BJ (cell line): ENCODE measurements at regions not wholly inside any gene's neighbourhood (a gene's known extent, or its start where the extent isn't known, plus 50 kb on each side); places are given as distances from the start of the nearest gene placed in this dataset.
A peak's percentile ranks its signal among the peaks of the same experiment; 100 is the strongest.

Experiments
- CTCF ChIA-PET: fragments of 350-600 bp; formaldehyde crosslinking; extraction: SDS; loops from one replicate; lab custom pipeline; 2021; ENCODE audit warnings: antibody characterized with exemption, inconsistent platforms; lab: Yijun Ruan, JAX
- POLR2A ChIA-PET: fragments of 300-600 bp; sonication (Branson Sonifier 250); formaldehyde crosslinking; extraction: SDS; loops from one replicate; lab custom pipeline; 2021; ENCODE audit warnings: antibody characterized with exemption; lab: Charles Lee
- DNase-seq: peaks from one replicate; pipeline ENCODE4 v3.0.0-alpha.2; 2011; ENCODE audit warnings: low read depth
- H3K27me3 ChIP-seq: 2 replicates; pipeline ENCODE4 v1.6.0; 2011; ENCODE audit warnings: low read length; ENCODE audit not compliant: control insufficient read depth, insufficient read depth
- H3K36me3 ChIP-seq: 2 replicates; pipeline ENCODE4 v1.5.1; 2011; ENCODE audit warnings: low read length; ENCODE audit not compliant: control insufficient read depth, insufficient read depth
- H3K4me3 ChIP-seq: 2 replicates; pipeline ENCODE4 v1.5.1; 2011; ENCODE audit warnings: low read depth, mild to moderate bottlenecking, control low read depth, low read length
- TF ChIP-seq, protein P1 (sequence below): IDR thresholded peaks from 2 replicates; pipeline ENCODE4 v1.5.1; 2011; ENCODE audit warnings: low read depth, mild to moderate bottlenecking, control low read depth, inconsistent platforms, low read length, moderate library complexity; ENCODE audit not compliant: insufficient read depth

DNA sequence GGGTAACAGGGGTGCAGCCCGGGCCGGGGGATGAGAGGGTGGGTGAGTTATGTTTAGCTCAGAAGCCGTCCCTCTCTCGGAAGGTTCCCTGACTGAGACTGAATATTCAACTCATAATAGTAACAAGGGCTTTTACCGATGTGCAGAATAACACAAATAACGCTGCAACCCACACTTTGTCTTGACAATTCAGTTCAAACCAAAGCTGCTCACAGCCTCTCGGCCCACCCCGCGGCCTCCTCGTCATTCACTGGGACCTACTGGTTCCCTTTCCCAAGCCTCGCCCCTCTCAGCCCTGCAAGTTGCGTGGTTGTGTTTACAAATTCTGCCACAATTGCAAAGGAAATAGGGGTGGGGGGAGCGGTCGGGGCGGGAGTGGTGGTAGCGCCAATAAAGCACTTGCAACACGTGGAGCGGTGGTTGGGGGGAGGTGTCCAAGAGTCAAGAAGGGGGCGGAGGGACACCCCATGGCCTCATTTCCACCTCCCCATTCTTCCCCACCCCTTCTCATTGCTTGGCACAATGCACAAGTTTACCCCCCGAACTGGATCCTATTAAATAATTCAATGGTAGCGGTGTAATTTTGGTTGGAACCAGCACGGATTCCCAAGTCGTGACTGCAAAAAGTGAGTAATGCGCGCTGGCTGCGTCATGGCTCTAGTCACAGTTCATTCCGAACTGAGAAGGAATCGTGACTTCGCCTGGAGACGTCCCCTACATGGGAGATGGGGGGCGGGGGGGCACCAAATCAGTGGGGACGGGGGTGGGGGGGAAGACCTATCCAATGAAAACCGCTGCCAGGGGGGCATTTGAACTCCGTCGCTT, 102.0 kb upstream of the HSD17B12 start:
- Histone ChIP-seq H3K27me3 (peaks cover 63% of the 10 kb centered on the region), H3K4me3 (peak overlapping the region; percentile 49), H3K36me3 (no peaks in the 10 kb centered on the region)
- ChIA-PET POLR2A (no interaction called here), CTCF (interaction anchor here (0.6 to 1.2 kb wide), 2 partner anchors 15 to 160 kb away, joined by 3 read pairs; no protein-coding TSS in a partner anchor)
- TF ChIP-seq, protein P1, sequence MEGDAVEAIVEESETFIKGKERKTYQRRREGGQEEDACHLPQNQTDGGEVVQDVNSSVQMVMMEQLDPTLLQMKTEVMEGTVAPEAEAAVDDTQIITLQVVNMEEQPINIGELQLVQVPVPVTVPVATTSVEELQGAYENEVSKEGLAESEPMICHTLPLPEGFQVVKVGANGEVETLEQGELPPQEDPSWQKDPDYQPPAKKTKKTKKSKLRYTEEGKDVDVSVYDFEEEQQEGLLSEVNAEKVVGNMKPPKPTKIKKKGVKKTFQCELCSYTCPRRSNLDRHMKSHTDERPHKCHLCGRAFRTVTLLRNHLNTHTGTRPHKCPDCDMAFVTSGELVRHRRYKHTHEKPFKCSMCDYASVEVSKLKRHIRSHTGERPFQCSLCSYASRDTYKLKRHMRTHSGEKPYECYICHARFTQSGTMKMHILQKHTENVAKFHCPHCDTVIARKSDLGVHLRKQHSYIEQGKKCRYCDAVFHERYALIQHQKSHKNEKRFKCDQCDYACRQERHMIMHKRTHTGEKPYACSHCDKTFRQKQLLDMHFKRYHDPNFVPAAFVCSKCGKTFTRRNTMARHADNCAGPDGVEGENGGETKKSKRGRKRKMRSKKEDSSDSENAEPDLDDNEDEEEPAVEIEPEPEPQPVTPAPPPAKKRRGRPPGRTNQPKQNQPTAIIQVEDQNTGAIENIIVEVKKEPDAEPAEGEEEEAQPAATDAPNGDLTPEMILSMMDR: no peak
- no peak for DNase-seq

DNA sequence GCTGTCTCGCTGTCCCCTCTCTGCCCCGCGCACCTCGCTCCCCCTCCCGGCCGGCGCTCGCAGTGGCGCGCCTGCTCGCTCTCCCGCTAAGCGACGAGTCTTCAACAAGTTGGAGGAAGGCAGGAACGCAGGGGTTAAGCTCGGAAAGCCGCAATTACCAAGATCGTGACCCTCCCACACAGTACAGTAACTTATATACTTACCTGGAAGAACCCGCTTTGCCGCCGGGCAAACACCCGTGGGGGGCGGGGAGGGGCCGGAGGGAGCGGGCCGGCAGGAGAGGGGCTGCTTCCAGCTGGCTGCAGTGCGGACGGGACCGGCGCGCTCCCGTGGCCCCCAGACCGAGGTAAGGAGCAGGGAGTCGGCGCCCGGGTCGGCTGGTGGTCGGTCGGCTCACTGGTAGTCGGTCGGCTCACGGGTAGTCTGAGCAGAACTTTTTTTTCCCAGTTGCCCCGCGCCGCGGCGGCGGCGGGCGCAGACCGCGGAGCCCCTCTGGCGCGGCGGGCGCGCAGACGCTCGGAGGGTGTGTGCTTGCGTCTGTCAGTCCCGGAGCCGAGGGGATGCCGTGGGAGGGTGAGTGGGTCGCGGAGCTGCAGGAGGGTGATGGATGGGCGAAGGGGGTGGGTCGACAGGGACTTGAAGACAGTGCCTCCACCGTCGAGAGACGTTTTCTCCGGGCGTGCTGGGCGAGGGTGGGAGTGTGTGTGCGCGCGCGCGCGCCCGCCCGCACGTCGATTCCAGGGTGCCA, 101.2 kb upstream of the HSD17B12 start:
- no peak for DNase-seq
- Histone ChIP-seq H3K27me3 (peaks cover 62% of the 10 kb centered on the region), H3K4me3 (peak overlapping the region; percentile 49), H3K36me3 (no peaks in the 10 kb centered on the region)
- POLR2A ChIA-PET: no interaction called here
- CTCF ChIA-PET: interaction anchor here (1.2 kb wide), 1 partner anchor 14 kb away, joined by 3 read pairs; no protein-coding TSS in a partner anchor
- TF ChIP-seq, protein P1: peak; percentile 57

DNA sequence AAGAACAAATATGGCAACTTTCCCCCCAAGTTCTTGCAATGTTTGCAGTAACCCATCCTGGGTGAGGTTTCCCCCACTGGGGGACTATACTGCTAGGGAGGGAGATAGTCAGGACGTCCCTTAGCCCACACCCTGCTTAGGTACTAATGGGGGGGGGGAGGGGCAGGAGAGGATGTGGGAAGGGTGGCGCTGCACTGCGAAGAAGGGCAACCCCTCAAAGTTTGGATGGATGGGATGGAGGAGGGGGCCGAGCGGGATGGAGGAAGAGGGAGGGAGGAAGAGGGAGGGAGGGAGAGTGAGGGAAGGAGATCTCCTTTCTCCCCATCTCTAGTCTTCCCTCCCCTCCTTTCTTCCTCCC, 100.6 kb upstream of the HSD17B12 start:
- TF ChIP-seq, protein P1: no peak
- Histone ChIP-seq H3K4me3 (peak overlapping the region; percentile 49), H3K36me3 (no peaks in the 10 kb centered on the region), H3K27me3 (peaks cover 62% of the 10 kb centered on the region)
- ChIA-PET POLR2A (no interaction called here), CTCF (interaction anchor here (0.9 kb wide), 2 partner anchors 10 to 22 kb away, joined by 3 read pairs; no protein-coding TSS in a partner anchor)
- DNase-seq: no peak

DNA sequence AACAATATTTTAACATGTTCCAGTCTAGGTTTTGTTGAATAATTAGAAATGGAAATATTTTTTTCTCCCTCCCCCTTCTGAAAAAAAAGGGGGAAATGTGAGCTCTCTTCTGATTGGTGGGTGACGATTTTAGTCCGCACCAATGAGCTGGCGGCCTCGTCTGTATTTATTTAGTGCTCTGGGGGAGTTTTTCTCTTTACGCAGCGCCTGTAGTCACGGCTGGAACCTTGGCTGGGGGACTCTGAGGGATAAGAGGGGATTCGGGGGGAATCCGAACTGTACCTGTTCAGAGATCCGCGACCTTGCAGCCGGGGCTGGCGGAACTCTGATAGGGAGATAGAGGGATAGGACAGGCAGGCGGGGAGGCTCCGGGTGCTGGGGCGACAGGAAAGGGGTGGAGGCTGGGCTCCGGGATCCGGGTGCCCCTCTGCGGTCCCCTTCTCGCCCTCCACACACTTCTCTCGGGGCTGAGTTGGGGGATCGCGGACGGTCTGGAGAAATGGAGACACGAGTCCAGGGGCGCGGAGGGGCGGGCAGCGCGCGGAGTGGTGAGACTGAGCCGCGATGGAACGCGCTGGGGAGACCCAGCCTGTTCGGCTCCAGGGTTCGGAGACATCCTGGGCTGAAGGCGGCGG, 99.7 kb upstream of the HSD17B12 start:
- Histone ChIP-seq H3K27me3 (peaks cover 53% of the 10 kb centered on the region), H3K4me3 (peak overlapping the region; percentile 14), H3K36me3 (no peaks in the 10 kb centered on the region)
- CTCF ChIA-PET: interaction anchor here (0.6 to 3.5 kb wide), 4 partner anchors 9 to 143 kb away, joined by 3 to 13 read pairs (median 3); no protein-coding TSS in a partner anchor
- TF ChIP-seq, protein P1: no peak
- DNase-seq: no peak
- POLR2A ChIA-PET: no interaction called here
